Stimulated activated naive CD8-positive, alpha-beta T cell treated with anti-CD3 and anti-CD28 coated beads, Interleukin-15, Interleukin-2, amounts not matched to agents 100 ng/mL and 50 ng/mL, for 24 hours (primary cell): ENCODE measurements at regions not wholly inside any gene's neighbourhood (a gene's known extent, or its start where the extent isn't known, plus 50 kb on each side); places are given as distances from the start of the nearest gene placed in this dataset.

Experiments
- H3K27ac Mint-ChIP-seq: one replicate; pipeline ENCODE4 v1.8.0; 2021; ENCODE audit warnings: mild to moderate bottlenecking, mixed read lengths
- H3K27me3 Mint-ChIP-seq: one replicate; pipeline ENCODE4 v1.8.0; 2021; ENCODE audit warnings: mixed read lengths
- H3K36me3 Mint-ChIP-seq: one replicate; pipeline ENCODE4 v1.8.0; 2021; ENCODE audit warnings: low read depth, mixed read lengths
- H3K4me1 Mint-ChIP-seq: one replicate; pipeline ENCODE4 v1.8.0; 2021; ENCODE audit warnings: low read depth, mixed read lengths
- H3K4me3 Mint-ChIP-seq: one replicate; pipeline ENCODE4 v1.8.0; 2021; ENCODE audit warnings: mild to moderate bottlenecking, mixed read lengths
- H3K9me3 Mint-ChIP-seq: one replicate; pipeline ENCODE4 v1.8.0; 2021; ENCODE audit warnings: mixed read lengths

DNA sequence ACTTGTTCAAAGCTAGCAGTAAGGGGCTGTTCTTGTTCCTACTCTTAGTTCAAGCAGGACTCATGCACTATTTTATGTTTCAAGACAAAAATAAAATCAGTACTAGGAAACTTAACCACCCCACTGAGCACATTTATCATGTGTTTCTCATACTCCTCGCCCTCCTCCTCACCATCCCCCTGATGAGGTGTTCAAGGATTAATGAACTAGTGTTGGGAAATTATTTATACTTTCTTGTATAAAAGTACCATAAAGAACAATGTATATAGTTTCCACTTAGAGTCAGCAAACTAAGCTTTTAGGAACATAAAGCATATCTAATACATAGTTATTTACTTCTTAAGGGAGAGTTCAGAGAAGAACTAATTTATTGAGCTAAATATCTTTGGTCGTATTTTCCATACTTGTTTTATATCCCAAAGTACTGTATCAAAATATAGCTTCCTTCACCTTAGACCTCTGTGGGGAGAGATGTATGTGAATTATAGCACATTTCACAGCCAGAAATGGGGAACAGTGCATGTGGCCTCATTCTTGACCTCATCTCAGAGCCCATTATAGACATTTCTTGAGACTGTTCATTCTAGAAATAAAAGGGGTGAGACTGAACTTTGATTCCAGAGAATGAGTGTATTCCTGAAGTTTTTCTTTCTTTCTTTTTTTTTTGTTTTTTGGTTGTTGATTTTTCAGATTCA, 326.5 kb upstream of the MAP3K7 start:
- Mint-ChIP-seq H3K9me3 (no peaks in the 10 kb centered on the region), H3K4me1 (no peaks in the 10 kb centered on the region), H3K27ac (no peak overlapping the region), H3K4me3 (no peak overlapping the region), H3K27me3 (peaks cover 14% of the 10 kb centered on the region), H3K36me3 (no peaks in the 10 kb centered on the region)

DNA sequence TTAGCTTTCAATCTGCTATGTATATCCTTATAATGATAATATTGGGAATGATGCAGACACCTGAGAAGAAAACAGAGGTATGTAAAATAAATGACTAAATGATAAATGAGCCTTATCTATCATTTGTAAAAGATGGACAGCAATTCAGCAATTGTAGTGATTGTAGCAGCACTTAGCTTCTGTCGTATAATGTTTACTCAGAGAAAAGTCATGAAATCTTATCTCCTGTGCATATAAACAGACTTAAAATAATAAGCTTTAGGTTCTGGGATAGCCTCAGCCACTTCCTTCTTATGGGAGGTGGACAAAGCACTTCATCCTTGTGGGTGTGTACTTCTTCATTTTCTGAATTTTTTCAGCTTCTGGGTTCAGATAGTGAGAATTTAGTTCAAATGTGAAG, 324.8 kb upstream of the MAP3K7 start:
- Mint-ChIP-seq H3K4me1 (no peaks in the 10 kb centered on the region), H3K27me3 (peaks cover 13% of the 10 kb centered on the region), H3K9me3 (no peaks in the 10 kb centered on the region), H3K36me3 (no peaks in the 10 kb centered on the region), H3K27ac (no peak overlapping the region), H3K4me3 (no peak overlapping the region)

DNA sequence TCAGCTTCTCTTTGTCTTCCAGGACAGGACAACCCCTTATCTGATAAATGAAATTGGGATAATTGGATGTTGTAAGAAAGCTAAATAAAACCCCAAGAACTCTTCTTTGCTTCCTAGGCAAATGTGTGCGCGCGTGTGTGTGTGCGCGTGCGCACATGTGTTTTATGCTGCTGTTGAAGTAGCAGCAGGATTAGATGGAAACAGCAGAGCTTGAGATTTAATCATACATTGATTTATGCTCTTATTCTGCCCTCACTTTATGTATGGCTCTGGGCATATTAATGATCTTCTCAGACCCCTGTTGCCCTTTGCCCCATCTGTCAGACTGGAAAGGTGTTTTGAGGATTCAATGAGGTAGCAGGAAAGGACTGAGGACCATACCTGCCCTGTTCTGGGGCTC, 324.0 kb upstream of the MAP3K7 start:
- H3K36me3 Mint-ChIP-seq = no peaks in the 10 kb centered on the region
- no peaks in the 10 kb centered on the region for H3K9me3 Mint-ChIP-seq
- H3K27ac Mint-ChIP-seq = no peak overlapping the region
- no peaks in the 10 kb centered on the region for H3K4me1 Mint-ChIP-seq
- no peak overlapping the region for H3K4me3 Mint-ChIP-seq
- peaks cover 9% of the 10 kb centered on the region for H3K27me3 Mint-ChIP-seq

DNA sequence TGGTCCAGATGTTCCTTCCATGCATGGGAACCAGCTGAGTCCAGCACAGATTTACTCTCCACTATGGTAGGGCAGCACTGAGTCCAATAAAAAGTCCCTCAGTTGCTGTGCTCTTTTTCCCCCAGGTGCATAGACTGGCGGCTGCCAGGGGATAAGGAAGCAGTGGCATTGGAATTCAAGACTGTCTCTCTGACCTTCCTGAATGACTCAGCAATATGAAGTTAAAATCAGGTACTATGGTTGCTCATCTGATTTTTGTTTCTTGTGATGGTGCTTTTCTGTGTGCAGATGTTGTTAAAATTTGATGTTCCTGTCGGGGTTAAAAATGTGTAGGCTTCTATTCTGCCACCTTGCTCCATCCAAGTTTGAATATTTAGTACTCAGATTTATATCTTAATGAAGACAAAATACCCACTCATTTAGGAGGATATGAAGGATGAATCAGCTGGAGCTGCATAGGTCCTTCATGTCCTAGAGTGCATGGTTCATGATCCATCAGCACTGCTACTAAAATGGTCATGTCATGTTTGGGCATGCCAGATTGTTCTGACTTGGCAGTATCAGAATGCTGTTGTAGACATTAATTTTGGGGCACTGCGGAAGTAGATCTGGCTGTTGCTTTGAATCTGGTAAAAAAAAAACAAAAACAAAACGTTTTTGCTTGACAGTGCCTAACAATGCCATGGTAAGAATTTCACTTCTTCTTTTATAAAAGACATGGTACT, 321.2 kb upstream of the MAP3K7 start:
- Mint-ChIP-seq H3K4me3 (no peak overlapping the region), H3K9me3 (no peaks in the 10 kb centered on the region), H3K27ac (no peak overlapping the region), H3K36me3 (no peaks in the 10 kb centered on the region), H3K4me1 (no peaks in the 10 kb centered on the region), H3K27me3 (peaks cover 3% of the 10 kb centered on the region)

DNA sequence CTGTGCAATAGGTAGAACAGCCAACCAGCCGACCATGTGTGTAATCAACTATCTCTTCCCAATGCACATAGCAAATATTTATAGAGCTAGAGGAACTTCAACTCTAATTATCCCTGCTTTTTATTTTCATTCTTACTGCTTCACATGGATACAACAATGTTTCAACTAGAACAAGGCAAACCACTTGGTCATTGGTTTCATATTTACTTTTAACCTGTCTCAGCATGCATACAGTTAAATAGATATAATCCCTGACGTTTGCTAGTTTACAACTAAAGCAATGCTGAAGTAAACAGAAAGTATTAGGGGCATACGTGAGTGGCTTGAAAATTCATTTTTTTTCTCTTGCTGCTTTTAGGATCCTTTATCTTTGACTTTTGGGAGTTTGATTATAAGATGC, 318.5 kb upstream of the MAP3K7 start:
- Mint-ChIP-seq H3K9me3 (no peaks in the 10 kb centered on the region), H3K4me1 (no peaks in the 10 kb centered on the region)

DNA sequence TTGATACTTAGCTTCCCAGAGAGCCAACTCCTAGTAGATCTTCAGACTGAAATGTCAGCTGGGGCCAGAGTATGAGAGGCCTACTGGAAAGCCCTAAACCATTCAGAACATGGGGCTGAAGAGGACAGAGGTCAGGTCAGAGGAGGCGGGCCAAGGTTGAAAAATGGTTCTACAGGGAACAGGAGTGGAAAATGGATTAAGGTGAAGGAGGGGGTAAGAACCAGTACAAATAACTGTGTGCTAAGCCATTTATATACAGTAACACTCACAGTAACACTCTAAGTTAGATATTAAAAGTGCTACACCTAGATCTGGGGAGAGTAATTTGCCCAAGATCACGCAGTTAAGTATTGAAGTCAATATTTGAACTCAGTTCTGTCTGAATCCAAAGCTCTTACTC, 313.2 kb upstream of the MAP3K7 start:
- Mint-ChIP-seq H3K9me3 (no peaks in the 10 kb centered on the region), H3K27ac (no peak overlapping the region), H3K4me1 (no peaks in the 10 kb centered on the region), H3K4me3 (no peak overlapping the region), H3K27me3 (peaks cover 5% of the 10 kb centered on the region), H3K36me3 (no peaks in the 10 kb centered on the region)

More for the DNA sequence above, 318.5 kb upstream of the MAP3K7 start:
- Mint-ChIP-seq H3K27ac (no peak overlapping the region), H3K36me3 (no peaks in the 10 kb centered on the region), H3K4me3 (no peak overlapping the region), H3K27me3 (peaks cover 3% of the 10 kb centered on the region)

DNA sequence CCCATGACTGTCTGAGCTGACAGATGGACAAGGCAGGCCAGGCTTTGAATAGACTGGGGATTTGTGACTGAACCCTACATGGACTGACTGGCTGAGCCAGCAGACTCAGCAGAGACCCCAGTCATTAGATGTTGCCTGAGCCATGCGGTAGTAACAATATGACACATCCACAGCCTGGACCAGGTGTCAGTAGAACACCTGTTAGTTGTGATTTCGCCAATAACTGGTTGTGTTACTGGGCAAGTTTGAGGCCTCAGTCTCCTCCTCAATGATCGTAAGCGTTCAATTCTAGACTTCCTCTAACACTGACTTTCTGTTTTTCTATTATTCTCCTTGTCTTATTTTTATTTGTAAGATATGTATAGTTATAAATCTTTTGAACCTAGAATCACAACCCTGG, 311.9 kb upstream of the MAP3K7 start:
- H3K4me3 Mint-ChIP-seq = no peak overlapping the region
- H3K36me3 Mint-ChIP-seq = no peaks in the 10 kb centered on the region
- H3K27me3 Mint-ChIP-seq = peaks cover 10% of the 10 kb centered on the region
- H3K9me3 Mint-ChIP-seq = no peaks in the 10 kb centered on the region
- H3K4me1 Mint-ChIP-seq = no peaks in the 10 kb centered on the region
- no peak overlapping the region for H3K27ac Mint-ChIP-seq

DNA sequence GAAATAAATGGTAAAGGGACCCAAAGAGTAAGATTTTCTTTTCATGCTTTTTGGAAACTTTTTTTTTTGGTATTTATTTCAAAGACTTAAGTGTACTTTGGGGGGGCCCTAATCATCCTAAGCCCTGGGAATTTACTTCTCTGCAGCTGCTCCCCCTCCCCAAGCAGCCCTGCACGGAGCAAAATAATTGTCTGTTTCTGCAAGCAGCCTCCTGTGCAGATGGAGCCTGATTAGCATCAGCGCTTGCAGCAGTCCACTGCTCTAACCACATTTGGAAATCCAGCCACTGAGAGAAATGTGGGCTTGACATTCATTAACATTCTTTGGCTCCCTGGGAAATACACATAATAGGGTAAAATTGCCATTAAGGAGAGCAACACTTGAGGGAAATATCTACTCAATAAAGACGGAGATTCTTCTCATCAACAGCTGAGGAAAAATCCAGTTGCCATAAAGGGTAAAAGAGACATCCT, 309.2 kb upstream of the MAP3K7 start:
- Mint-ChIP-seq H3K4me3 (no peak overlapping the region), H3K36me3 (no peaks in the 10 kb centered on the region), H3K9me3 (no peaks in the 10 kb centered on the region), H3K27ac (no peak overlapping the region), H3K4me1 (no peaks in the 10 kb centered on the region), H3K27me3 (peaks cover 10% of the 10 kb centered on the region)

DNA sequence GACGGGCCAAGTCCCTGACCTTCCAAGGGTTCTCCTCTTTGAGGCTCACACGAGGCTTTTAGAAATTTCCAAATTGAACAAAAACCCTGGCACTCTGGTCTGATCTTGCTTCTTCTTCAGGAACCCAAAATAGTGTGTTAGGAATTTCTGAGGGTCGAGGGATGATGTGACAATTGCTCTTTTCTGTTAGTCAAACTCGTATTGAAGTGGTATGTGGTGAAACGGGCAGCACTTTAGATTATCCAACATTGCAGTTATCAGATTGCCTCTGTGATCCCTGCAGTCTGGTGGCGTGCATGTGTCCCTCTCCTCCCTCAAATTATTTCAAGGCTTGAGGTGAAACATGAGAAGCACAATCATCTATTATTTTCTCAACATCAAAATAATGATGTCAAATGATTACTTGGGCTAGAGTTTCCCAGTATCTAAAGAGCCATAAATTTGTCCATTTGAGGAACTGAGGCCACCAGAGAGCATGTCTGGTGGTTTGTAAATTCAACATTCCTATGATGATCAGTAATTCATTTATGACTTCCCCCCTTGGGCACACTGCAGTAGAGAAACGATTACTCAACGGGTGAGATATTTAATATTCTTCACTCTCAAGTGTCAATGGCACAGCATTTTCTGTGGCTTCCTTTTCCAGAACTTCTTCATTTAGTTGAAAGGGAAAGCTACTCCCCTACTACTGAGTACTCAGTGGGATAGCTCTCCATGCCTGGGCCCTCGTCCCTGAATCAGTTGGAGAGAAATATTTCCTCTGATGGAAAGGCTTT, 308.6 kb upstream of the MAP3K7 start:
- Mint-ChIP-seq H3K4me3 (no peak overlapping the region), H3K4me1 (no peaks in the 10 kb centered on the region), H3K9me3 (no peaks in the 10 kb centered on the region), H3K27me3 (peaks cover 10% of the 10 kb centered on the region), H3K27ac (no peak overlapping the region), H3K36me3 (no peaks in the 10 kb centered on the region)

DNA sequence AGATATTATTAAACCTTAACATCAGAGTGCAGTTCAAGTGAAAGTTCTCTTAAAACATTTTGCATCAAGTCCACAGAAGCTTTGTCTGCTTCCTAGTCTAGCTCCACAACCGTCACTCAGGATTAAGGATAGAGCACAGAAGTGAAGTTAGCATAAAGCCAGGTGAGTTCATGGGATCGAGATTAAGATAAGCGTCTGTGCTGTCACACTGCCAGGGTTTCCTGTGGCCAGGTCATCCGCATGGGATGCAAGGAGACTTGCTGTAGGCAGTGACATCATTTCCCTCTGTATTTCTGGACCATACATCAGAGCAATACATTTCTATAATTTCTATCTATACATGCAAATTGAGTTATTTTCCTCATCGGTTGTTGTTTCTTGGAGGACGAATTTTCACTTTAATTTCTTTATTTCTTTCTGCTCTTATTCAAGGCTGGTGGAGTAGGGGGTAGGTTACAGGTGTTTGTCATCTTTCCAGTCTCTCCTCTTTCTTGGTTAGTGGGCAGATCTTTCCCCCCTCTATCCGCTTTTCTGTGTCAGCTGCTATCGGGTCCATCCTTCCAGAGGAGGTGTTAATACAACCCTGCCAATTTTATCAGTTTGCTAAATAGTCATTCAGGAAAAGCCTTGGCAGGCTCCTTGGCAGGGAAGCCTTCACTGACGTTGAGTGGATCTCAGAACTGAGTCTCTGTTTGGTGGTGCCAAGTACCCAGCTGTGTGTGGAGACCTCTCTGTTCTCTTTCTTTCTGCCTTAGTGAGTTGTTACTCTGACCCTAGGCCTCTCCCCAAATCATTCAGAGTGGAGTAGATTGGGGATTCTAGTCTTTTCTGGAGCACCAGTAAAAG, 307.6 kb upstream of the MAP3K7 start:
- no peaks in the 10 kb centered on the region for H3K9me3 Mint-ChIP-seq
- H3K27me3 Mint-ChIP-seq = peaks cover 10% of the 10 kb centered on the region
- no peaks in the 10 kb centered on the region for H3K4me1 Mint-ChIP-seq
- no peak overlapping the region for H3K27ac Mint-ChIP-seq
- no peak overlapping the region for H3K4me3 Mint-ChIP-seq
- no peaks in the 10 kb centered on the region for H3K36me3 Mint-ChIP-seq

DNA sequence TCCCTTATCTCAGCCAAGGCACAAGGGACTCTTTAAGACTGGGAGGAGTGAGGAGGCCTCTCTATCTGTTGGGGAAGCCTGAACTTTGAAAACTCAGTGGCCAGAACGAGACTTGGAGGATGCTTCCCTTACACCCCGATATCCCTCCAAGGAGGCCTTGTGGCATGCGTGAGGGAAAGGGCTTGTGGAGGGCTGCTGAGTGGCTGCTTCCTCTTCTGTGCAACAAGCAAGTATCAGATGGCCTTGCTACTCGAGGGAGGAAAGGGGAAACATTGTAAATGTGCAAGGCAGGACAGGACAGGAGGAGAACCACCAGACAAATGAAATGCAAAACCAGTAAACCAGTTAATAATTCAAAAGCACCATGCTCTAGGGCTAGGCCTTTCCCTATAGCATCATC, 306.5 kb upstream of the MAP3K7 start:
- Mint-ChIP-seq H3K4me3 (no peak overlapping the region), H3K36me3 (no peaks in the 10 kb centered on the region), H3K9me3 (no peaks in the 10 kb centered on the region), H3K4me1 (no peaks in the 10 kb centered on the region), H3K27me3 (peaks cover 10% of the 10 kb centered on the region), H3K27ac (no peak overlapping the region)

DNA sequence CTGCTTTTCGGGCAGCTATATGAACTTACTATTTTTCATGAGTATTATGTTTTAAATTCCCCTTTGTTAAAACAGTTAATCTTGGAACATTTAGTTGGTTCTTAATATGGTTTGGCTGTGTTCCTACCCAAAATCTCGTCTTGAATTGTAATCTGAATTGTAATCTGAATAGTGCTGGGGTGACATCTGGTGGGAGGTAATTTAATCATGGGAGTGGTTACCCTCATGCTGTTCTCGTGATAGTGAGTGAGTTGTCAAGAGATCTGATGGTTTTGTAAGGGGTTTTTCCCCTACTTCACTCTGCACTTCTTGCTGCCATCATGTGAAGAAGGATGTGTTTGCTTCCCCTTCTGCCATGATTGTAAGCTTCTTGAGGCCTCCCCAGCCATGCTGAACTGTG, 305.4 kb upstream of the MAP3K7 start:
- Mint-ChIP-seq H3K36me3 (no peaks in the 10 kb centered on the region), H3K27me3 (peaks cover 4% of the 10 kb centered on the region), H3K27ac (no peak overlapping the region), H3K4me3 (no peak overlapping the region), H3K9me3 (no peaks in the 10 kb centered on the region), H3K4me1 (no peaks in the 10 kb centered on the region)

DNA sequence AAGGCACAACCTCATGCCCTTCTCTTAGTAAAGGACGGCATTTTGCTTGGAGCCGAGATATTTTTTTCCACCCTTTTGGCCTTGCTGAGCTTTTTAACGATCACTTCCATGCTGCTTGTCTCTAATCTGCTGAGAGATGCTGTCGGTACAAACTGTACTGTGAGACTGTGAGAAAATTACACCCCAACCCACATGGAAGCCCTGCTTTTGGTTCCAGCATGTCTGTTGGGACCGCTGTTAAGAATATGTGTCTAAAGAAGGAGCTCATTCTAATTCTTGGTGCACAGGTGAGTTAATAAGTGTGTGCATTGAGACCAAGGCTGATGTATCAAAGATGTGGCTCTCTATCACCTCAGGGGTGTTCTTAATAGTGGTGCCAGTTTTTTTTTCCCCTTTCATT, 304.5 kb upstream of the MAP3K7 start:
- Mint-ChIP-seq H3K4me3 (no peak overlapping the region), H3K4me1 (no peaks in the 10 kb centered on the region), H3K27me3 (peaks cover 4% of the 10 kb centered on the region), H3K9me3 (no peaks in the 10 kb centered on the region), H3K27ac (no peak overlapping the region), H3K36me3 (no peaks in the 10 kb centered on the region)

DNA sequence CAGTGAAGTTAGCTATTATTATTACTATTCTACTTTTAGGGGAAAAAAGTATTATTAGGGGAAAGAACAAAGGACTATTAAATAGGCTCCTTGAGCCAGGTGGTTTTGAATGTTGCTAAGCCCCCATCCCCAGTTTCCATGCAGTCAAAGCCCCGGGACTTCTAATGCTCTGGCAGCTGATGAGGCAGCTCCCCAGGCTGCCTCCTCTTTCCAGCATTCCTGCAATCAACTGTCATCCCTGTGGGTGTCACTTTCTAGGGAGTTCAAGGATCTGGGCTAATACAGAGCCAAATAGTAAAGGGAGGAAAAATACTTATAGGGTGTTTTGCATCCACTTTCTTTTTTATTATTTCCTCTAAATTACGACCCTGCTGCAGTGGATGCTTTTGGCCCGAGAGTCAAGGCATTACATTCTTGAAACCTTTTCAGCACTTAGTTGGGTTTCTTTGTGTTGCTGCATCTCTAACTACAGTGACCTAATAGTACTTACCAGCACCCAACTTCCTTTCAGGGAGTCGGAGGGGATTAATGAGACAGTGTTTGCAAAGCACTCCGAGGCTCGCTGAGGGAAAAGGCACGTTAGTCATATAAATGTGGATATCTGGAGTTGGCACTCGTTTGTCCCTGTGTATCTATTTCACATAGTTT, 303.9 kb upstream of the MAP3K7 start:
- peaks cover 4% of the 10 kb centered on the region for H3K27me3 Mint-ChIP-seq
- no peak overlapping the region for H3K27ac Mint-ChIP-seq
- H3K36me3 Mint-ChIP-seq = no peaks in the 10 kb centered on the region
- no peaks in the 10 kb centered on the region for H3K9me3 Mint-ChIP-seq
- no peak overlapping the region for H3K4me3 Mint-ChIP-seq
- no peaks in the 10 kb centered on the region for H3K4me1 Mint-ChIP-seq
